GM21723 (cell line): ENCODE measurements at regions not wholly inside any gene's neighbourhood (a gene's known extent, or its start where the extent isn't known, plus 50 kb on each side); places are given as distances from the start of the nearest gene placed in this dataset.
"Not testable (repeated sequence)": the region's sequence is repeated elsewhere in the genome, so short reads cannot be mapped to it uniquely, and the experiment has no call there.

ENCODE experiments used
- ATAC-seq: cut with Tn5 transposase; IDR thresholded peaks from one replicate; pipeline ENCODE4 v1.9.1; 2021; ENCODE audit warnings: mild to moderate bottlenecking, moderate library complexity; ENCODE audit not compliant: unreplicated experiment

DNA sequence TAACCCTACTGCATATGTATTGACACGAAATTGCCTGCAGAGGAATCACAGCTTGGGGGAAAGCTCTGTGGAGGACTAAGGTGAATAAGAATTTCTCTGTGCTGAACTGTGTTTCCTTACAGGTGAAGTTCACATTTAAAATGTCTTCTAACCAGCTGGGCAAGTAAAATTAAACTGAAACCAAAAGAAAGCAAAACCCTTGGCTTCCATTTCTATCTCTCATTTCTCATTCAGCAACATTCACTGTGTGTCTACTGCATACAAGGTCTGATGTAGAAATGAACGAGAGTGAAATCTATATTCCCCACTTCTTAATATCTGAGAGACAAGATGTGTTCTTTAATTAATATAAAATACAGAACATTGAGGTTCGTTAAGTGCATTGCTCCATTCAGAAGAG is 397.3 kb downstream of the SOX11 start:
- no peak for ATAC-seq

- ATAC-seq = no peak
Observed at GRCh38 chr2:6103372-6103771, 411.2 kb downstream of the SOX11 start.

- ATAC-seq = no peak
Observed at GRCh38 chr2:6103949-6104348, 411.8 kb downstream of the SOX11 start.

DNA sequence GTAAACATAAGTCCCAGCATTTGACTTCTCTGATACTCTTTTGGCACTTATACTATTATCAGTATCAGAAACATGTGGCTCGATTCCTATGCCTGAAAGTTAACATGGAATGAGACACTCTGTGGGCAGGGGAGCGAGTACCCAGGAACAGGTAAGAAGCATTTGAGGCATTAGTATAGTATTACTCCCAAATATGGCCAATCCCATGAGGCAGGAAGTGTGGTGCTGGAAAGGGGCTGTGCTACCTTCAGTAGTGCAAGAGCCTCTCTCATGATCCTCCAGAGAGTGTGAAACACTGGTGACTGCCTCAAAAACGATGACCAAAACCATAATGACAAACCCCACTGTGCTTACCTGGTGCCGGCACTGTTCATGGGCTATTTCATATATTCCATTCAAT is 415.1 kb downstream of the SOX11 start:
- ATAC-seq = no peak

DNA sequence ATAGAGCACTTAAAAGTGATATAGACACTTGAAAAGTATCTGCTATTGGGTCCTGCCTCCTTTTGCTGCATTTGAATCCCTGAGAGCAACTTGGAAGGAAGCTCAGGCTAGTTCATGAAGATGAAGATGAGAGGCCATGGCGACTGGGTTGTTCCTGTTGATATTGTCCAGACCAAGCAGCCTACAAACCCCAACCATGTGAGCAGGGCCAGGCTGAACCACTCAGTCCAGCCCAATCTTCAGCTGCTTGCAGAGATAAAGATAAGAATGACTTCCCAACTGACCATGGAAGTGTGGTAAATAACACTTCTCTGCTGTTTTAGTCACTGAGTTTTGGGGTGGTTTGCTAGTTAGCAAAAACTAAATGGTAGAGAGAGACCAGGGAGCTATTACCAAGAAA is 417.6 kb downstream of the SOX11 start:
- no peak for ATAC-seq

DNA sequence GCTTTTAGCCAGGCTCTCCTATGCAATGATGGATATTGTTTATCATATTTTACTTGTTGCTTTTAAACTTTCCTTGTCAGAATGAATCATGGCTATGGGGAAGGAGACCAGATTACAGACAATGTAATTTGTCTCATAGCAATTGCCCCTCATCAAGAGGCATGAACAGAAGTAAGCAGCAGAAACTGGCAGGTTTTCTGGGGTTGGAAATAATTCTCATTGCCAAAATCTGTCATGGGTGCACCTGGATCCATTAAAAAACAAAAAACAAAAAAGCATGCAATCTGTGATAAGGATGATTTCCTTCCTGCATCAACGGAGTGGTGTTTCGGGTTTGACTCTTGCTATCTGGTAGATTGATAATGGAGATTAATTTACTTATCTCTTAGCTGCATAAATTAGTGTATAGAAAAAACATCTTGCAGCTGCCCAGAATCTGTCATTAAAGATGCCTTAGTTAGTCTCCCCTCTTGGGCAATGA is 419.6 kb downstream of the SOX11 start:
- no peak for ATAC-seq

- ATAC-seq = no peak
Observed at GRCh38 chr2:6113786-6114185, 421.6 kb downstream of the SOX11 start.

- no peak for ATAC-seq
Observed at GRCh38 chr2:6127718-6128117, 435.5 kb downstream of the SOX11 start.

GRCh38 chr2:6139142-6139541 is 447.0 kb downstream of the SOX11 start:
- ATAC-seq = no peak

- ATAC-seq = no peak
Observed at GRCh38 chr2:6139916-6140315, 447.7 kb downstream of the SOX11 start.

DNA sequence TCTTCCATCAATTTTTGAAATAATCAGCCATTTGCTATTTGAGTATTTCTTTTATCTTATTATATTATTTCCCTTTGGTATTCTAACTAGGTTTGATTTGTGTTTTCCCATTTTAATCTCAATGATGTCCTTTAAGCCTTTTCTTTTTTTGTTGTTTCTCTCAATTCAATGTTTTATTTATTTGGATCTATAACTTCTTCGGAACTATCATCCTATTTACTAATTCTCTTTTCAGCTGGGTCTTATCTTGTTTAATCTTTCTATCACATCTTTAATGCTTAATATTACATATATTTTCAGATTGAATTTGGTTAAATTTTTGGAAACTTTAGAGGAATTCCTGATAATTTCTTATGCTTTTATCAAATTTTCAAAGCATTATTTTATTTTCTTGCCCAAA is 448.3 kb downstream of the SOX11 start:
- no peak for ATAC-seq

GRCh38 chr2:6143812-6144211 is 451.6 kb downstream of the SOX11 start:
- ATAC-seq = no peak

- ATAC-seq = not testable (repeated sequence)
Observed at GRCh38 chr2:6147215-6147614, 455.0 kb downstream of the SOX11 start.

GRCh38 chr2:6148882-6149281 is 456.7 kb downstream of the SOX11 start:
- ATAC-seq = no peak

DNA sequence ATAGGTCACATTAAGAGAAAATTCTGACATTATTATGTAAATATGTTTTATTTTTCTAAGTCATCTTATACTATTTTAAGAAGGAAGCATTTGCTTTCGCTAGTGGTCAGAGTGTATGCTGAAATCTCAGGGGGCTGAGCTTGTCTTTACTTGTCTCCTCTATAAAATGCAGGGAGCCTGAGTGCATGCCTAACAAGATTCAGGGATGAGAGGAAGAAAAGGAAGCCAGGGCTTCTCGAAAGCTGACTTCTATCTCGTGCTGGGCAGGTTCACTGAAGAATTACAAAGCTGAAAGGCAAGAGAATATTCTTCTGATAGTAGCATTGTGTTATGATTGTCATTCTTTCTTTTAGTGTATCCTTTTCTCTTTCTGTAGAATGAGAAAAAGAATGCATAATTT is 467.4 kb downstream of the SOX11 start:
- ATAC-seq = no peak

GRCh38 chr2:6163932-6164331 is 471.7 kb downstream of the SOX11 start:
- ATAC-seq = no peak

GRCh38 chr2:6164986-6165747 is 473.0 kb downstream of the SOX11 start:
- ATAC-seq = no peak

GRCh38 chr2:6167592-6168138 is 475.5 kb downstream of the SOX11 start:
- ATAC-seq = no peak

DNA sequence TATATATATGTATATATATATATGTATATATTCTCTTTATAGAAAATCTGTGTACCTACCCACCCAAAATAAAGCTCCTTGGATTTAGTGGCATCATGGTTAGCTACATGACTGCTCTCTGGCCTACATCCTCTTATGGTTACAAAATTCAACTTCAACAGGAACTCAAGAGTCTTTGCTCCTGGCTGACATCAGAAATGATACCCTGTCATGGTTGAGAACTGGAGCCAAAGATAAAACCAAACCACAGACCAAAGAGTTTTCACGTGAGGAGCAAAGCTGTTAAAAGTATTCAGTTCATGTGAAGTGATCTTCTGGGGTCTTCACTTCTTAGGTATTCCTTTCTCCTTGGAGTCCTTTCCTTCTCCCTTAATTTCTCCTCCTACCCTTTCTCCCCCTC is 476.3 kb downstream of the SOX11 start:
- no peak for ATAC-seq

DNA sequence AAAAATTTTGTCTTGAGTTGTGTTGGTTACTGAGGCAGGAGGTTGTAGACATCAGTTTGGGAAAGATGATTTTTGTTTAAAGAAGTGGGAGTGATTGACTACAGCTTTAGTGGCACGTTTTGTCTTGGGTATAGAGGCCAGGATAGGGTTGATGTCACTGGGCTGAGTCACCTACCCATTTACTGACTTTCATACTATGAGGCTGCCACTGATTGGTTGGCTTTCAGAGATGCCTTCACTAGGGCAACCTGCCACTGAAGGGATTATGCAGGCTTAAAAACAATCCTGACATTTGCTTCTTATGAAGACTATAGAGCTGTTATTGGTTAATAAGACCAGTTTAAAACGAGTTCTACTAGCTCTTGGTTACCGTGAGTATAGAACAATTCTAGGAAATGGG is 479.1 kb downstream of the SOX11 start:
- no peak for ATAC-seq

DNA sequence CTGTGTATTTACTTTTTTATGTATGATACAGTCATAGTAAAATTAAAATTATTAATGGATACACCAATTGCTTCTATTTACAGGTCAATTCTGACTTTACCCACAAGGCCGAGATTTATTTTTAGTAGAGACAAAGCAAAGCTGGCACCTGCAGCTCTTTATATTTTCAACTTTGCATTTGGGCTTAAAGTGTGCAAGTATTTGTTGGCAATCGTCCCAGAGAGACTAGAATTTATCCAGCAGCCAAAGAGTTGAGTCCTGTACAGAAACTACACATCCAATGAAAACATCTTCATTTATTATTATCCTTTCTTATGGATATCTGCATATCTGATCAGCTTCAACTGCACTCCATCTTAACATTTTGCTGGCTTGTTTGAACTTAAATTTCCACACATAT is 485.6 kb downstream of the SOX11 start:
- no peak for ATAC-seq

GRCh38 chr2:6181525-6181924 is 489.3 kb downstream of the SOX11 start:
- ATAC-seq = no peak

DNA sequence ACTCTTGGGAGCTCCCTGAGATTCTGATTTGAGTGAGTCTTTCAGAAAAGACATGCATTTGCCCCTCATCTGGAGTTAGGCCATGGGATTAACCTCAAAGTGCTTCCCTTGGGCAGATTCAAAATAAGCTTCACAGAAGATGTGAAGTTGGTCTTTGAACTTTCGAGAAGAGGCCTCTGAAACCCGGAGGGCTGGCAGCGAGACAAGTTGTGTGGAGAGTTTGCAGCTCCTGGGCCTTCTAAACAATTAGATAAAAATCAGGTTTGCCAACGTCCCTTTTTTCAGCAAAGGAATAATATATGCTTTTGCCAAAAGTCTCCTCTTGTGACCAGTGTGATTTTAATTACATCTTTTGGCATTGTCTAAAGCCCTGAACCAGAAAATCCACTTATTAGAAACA is 489.7 kb downstream of the SOX11 start:
- ATAC-seq = no peak
